ENCODE measurements at regions not wholly inside any gene's neighbourhood (a gene's known extent, or its start where the extent isn't known, plus 50 kb on each side); places are given as distances from the start of the nearest gene placed in this dataset.

DNA sequence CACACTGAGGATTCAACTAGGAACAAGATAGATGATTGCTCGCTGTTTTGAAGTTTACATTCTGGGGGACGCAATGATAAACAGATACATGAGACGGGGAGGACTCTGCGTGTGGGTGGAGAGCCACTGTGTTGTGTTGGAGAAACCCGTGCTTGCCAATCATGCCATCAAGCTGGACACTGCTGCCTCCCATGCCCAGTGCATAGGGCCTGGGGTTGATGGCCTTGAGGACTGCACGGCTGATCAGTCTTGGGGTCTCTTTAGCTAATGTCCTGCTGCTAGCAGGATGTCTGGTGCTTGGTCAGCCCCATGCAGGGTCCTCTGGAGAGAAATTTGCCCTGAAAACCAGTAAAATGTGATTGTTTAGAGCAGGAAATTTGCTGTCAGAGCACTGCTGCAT is 221.2 kb upstream of the B3GAT1 start:
- no peak for TF ChIP-seq GTF2F1 (IDR thresholded peaks at IDR 0.05; ENCODE audit: borderline replicate concordance, low read depth, low read length)
- no peak for TF ChIP-seq MAFK (IDR thresholded peaks at IDR 0.05; ENCODE audit: low read depth, low read length)
- TF ChIP-seq, protein P1, sequence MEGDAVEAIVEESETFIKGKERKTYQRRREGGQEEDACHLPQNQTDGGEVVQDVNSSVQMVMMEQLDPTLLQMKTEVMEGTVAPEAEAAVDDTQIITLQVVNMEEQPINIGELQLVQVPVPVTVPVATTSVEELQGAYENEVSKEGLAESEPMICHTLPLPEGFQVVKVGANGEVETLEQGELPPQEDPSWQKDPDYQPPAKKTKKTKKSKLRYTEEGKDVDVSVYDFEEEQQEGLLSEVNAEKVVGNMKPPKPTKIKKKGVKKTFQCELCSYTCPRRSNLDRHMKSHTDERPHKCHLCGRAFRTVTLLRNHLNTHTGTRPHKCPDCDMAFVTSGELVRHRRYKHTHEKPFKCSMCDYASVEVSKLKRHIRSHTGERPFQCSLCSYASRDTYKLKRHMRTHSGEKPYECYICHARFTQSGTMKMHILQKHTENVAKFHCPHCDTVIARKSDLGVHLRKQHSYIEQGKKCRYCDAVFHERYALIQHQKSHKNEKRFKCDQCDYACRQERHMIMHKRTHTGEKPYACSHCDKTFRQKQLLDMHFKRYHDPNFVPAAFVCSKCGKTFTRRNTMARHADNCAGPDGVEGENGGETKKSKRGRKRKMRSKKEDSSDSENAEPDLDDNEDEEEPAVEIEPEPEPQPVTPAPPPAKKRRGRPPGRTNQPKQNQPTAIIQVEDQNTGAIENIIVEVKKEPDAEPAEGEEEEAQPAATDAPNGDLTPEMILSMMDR (IDR thresholded peaks at IDR 0.05; ENCODE audit: control extremely low read depth in 1 of 3, insufficient read depth in 1 of 3, low read depth in 1 of 3, low read length in 3 of 3) = no peak
- TF ChIP-seq, protein P2, sequence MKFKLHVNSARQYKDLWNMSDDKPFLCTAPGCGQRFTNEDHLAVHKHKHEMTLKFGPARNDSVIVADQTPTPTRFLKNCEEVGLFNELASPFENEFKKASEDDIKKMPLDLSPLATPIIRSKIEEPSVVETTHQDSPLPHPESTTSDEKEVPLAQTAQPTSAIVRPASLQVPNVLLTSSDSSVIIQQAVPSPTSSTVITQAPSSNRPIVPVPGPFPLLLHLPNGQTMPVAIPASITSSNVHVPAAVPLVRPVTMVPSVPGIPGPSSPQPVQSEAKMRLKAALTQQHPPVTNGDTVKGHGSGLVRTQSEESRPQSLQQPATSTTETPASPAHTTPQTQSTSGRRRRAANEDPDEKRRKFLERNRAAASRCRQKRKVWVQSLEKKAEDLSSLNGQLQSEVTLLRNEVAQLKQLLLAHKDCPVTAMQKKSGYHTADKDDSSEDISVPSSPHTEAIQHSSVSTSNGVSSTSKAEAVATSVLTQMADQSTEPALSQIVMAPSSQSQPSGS (IDR thresholded peaks at IDR 0.05; ENCODE audit: low read length) = no peak
- TF ChIP-seq, protein P3, sequence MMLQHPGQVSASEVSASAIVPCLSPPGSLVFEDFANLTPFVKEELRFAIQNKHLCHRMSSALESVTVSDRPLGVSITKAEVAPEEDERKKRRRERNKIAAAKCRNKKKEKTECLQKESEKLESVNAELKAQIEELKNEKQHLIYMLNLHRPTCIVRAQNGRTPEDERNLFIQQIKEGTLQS (IDR thresholded peaks at IDR 0.05; ENCODE audit: insufficient read depth, low read depth, low read length) = no peak
- TF ChIP-seq SP2 (IDR thresholded peaks at IDR 0.05; ENCODE audit: low read length) = no peak
- no peak for TF ChIP-seq POLR2A (IDR thresholded peaks at IDR 0.05; ENCODE audit: control extremely low read depth in 1 of 2, low read depth in 2 of 2, low read length in 2 of 2)
- TF ChIP-seq HDAC6 (IDR thresholded peaks at IDR 0.05; ENCODE audit: low read depth, low read length) = no peak
- no peak for TF ChIP-seq CREB1 (IDR thresholded peaks at IDR 0.05)
- no peak for TF ChIP-seq EP300 (IDR thresholded peaks at IDR 0.05; ENCODE audit: borderline replicate concordance in 1 of 2, low read depth in 2 of 2, low read length in 2 of 2)
- TF ChIP-seq BRCA1 (IDR thresholded peaks at IDR 0.05; ENCODE audit: low read depth, low read length) = no peak
